OCI-LY1 (cell line): ENCODE measurements at regions not wholly inside any gene's neighbourhood (a gene's known extent, or its start where the extent isn't known, plus 50 kb on each side); places are given as distances from the start of the nearest gene placed in this dataset.

ENCODE experiments used
- H2AFZ ChIP-seq: fragments of 200-600 bp; sonication (generic), shearing (Covaris generic); 2 replicates; pipeline ENCODE4 v1.6.0; 2014; ENCODE audit warnings: antibody characterized with exemption, mild to moderate bottlenecking, low read length
- H3F3A ChIP-seq: fragments of 200-600 bp; sonication (generic), shearing (Covaris generic); 2 replicates; pipeline ENCODE4 v1.6.0; 2014; ENCODE audit warnings: mild to moderate bottlenecking, antibody characterized with exemption, low read length, moderate library complexity; ENCODE audit not compliant: insufficient read depth
- H3K27ac ChIP-seq: fragments of 200-600 bp; sonication (generic); 2 replicates; pipeline ENCODE4 v1.5.1; 2014; ENCODE audit warnings: low read length, mixed run types, mild to moderate bottlenecking, low read depth; ENCODE audit not compliant: poor library complexity, severe bottlenecking
- H3K27me3 ChIP-seq: fragments of 200-600 bp; sonication (generic); 2 replicates; pipeline ENCODE4 v1.6.0; 2014; ENCODE audit warnings: antibody characterized with exemption, mild to moderate bottlenecking, low read length, moderate library complexity; ENCODE audit not compliant: insufficient read depth
- H3K36me3 ChIP-seq: fragments of 200-600 bp; sonication (generic); 2 replicates; pipeline ENCODE4 v1.6.1; 2014; ENCODE audit warnings: mild to moderate bottlenecking, antibody characterized with exemption, low read length, moderate library complexity, mixed read lengths; ENCODE audit not compliant: insufficient read depth
- H3K4me1 ChIP-seq: fragments of 200-600 bp; sonication (generic); 2 replicates; pipeline ENCODE4 v1.5.1; 2014; ENCODE audit warnings: mild to moderate bottlenecking, low read length, moderate library complexity; ENCODE audit not compliant: insufficient read depth, severe bottlenecking
- H3K4me2 ChIP-seq: fragments of 200-600 bp; sonication (generic), shearing (Covaris generic); 2 replicates; pipeline ENCODE4 v1.6.1; 2014; ENCODE audit warnings: low read length
- H3K4me3 ChIP-seq: fragments of 200-600 bp; sonication (generic); 2 replicates; pipeline ENCODE4 v1.5.1; 2014; ENCODE audit warnings: low read length, low read depth, mild to moderate bottlenecking, mixed read lengths; ENCODE audit not compliant: poor library complexity, severe bottlenecking
- H3K79me2 ChIP-seq: fragments of 200-600 bp; shearing (Covaris generic); 2 replicates; pipeline ENCODE4 v1.6.1; 2016; ENCODE audit warnings: mixed run types, low read length, mixed read lengths; ENCODE audit not compliant: insufficient read depth
- H3K9ac ChIP-seq: fragments of 200-600 bp; sonication (generic), shearing (Covaris generic); 2 replicates; pipeline ENCODE4 v1.6.1; 2014; ENCODE audit warnings: mild to moderate bottlenecking, low read length, mixed read lengths
- H3K9me2 ChIP-seq: fragments of 200-600 bp; sonication (generic), shearing (Covaris generic); 2 replicates; pipeline ENCODE4 v1.6.1; 2014; ENCODE audit warnings: low read depth, mild to moderate bottlenecking, low read length, mixed read lengths
- H3K9me3 ChIP-seq: fragments of 200-600 bp; shearing (Covaris generic); 2 replicates; pipeline ENCODE4 v1.6.1; 2014; ENCODE audit warnings: low read length, mixed read lengths
- H4K20me1 ChIP-seq: fragments of 200-600 bp; sonication (generic), shearing (Covaris generic); 2 replicates; pipeline ENCODE4 v1.6.0; 2016; ENCODE audit warnings: mild to moderate bottlenecking, low read length; ENCODE audit not compliant: insufficient read depth
- EZH2 ChIP-seq: fragments of 200-600 bp; sonication (generic), shearing (Covaris generic); IDR thresholded peaks from 2 replicates; pipeline ENCODE4 v1.8.0; 2017; ENCODE audit warnings: borderline replicate concordance, mixed run types, mild to moderate bottlenecking, antibody characterized with exemption, low read length, moderate library complexity, mixed read lengths
- TF ChIP-seq, protein P1 (sequence below): fragments of 200-600 bp; sonication (generic), shearing (Covaris generic); IDR thresholded peaks from 2 replicates; pipeline ENCODE4 v1.5.1; 2017; ENCODE audit warnings: mild to moderate bottlenecking, antibody characterized with exemption, low read length, moderate library complexity, mixed read lengths

DNA sequence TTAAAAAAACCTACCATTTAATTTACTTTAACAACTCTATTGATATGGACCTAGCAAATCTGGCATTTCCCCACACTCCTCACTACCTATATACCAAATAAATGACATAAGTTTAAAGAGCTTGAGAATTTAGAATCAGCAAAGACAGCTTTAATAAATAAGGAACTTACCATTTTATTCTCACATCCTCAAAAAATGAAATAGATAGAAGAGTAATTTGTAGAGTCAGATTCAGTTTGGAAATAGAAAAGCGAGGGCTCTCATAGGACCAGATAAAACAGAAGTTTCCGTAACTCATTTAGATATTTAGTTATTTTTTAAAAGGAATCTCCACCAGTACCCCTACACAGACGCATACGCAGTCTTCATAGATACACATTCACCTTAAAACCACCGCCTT lies 117.9 kb downstream of the RGS2 start:
- Histone ChIP-seq H4K20me1 (no peaks in the 10 kb centered on the region), H3K4me1 (no peaks in the 10 kb centered on the region), H3K9ac (no peak overlapping the region), H2AFZ (no peak overlapping the region), H3K4me3 (no peak overlapping the region), H3K27ac (no peak overlapping the region), H3K9me2 (no peaks in the 10 kb centered on the region), H3K79me2 (no peaks in the 10 kb centered on the region), H3K4me2 (no peak overlapping the region), H3K9me3 (no peaks in the 10 kb centered on the region; the same call in 1 of the 2 replicates), H3K36me3 (no peaks in the 10 kb centered on the region), H3F3A (no peaks in the 10 kb centered on the region), H3K27me3 (no peaks in the 10 kb centered on the region)
- no peak for TF ChIP-seq EZH2
- TF ChIP-seq, protein P1, sequence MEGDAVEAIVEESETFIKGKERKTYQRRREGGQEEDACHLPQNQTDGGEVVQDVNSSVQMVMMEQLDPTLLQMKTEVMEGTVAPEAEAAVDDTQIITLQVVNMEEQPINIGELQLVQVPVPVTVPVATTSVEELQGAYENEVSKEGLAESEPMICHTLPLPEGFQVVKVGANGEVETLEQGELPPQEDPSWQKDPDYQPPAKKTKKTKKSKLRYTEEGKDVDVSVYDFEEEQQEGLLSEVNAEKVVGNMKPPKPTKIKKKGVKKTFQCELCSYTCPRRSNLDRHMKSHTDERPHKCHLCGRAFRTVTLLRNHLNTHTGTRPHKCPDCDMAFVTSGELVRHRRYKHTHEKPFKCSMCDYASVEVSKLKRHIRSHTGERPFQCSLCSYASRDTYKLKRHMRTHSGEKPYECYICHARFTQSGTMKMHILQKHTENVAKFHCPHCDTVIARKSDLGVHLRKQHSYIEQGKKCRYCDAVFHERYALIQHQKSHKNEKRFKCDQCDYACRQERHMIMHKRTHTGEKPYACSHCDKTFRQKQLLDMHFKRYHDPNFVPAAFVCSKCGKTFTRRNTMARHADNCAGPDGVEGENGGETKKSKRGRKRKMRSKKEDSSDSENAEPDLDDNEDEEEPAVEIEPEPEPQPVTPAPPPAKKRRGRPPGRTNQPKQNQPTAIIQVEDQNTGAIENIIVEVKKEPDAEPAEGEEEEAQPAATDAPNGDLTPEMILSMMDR = no peak

DNA sequence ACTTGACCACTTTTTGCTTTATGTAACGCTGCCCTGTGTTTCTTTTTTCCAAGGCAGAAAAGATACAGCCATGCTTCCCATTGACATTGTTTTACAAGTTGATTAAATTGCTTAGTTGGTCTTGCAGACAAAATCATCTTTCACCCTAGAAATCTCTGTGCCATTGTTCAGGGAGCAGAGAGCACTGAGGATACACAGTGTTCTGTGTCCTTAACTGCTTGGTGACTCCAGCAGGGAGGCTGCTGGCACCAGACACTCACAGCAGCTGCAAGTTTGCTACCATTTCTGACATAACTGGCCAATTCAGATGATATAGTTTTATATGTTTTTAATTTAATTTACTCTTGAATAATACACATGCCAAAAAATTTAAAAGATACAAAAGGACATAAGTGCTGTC lies 118.7 kb downstream of the RGS2 start:
- no peak overlapping the region for H3K4me3 ChIP-seq
- no peak for TF ChIP-seq EZH2
- TF ChIP-seq, protein P1 = no peak
- H3K9me2 ChIP-seq = no peaks in the 10 kb centered on the region
- no peak overlapping the region for H3K4me2 ChIP-seq
- H3K9ac ChIP-seq = no peak overlapping the region
- H3F3A ChIP-seq = no peaks in the 10 kb centered on the region
- no peaks in the 10 kb centered on the region for H3K4me1 ChIP-seq
- H2AFZ ChIP-seq = no peak overlapping the region
- H3K27ac ChIP-seq = no peak overlapping the region
- no peaks in the 10 kb centered on the region for H3K27me3 ChIP-seq
- no peaks in the 10 kb centered on the region; the same call in 1 of the 2 replicates for H3K9me3 ChIP-seq
- H3K36me3 ChIP-seq = no peaks in the 10 kb centered on the region
- no peaks in the 10 kb centered on the region for H4K20me1 ChIP-seq
- H3K79me2 ChIP-seq = no peaks in the 10 kb centered on the region

DNA sequence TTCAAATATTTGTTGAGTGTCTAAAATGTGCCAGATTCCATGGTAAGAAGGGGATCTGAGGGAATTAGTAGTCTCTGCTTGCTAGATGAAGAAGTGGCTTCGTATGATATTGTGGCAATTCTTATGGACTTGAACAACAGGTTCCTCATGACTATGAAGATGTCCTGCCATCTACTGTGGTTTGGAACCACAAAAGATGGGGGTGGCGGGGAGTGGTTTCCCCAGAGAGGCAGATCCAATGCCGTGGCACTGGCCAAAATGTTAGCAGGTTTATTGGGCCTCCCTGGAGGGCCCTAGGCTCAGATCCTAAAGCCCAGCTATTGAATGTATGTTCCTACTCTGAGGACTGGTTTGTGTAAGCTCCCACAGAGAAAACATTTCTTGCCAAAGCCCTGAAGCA lies 120.8 kb downstream of the RGS2 start:
- no peak overlapping the region for H3K27ac ChIP-seq
- no peaks in the 10 kb centered on the region for H3K27me3 ChIP-seq
- no peaks in the 10 kb centered on the region for H3F3A ChIP-seq
- no peaks in the 10 kb centered on the region for H3K36me3 ChIP-seq
- H3K4me1 ChIP-seq = no peaks in the 10 kb centered on the region
- no peaks in the 10 kb centered on the region for H4K20me1 ChIP-seq
- no peaks in the 10 kb centered on the region for H3K9me3 ChIP-seq
- TF ChIP-seq EZH2 = no peak
- TF ChIP-seq, protein P1 = no peak
- no peak overlapping the region for H3K4me3 ChIP-seq
- H3K4me2 ChIP-seq = no peak overlapping the region
- H3K9me2 ChIP-seq = no peaks in the 10 kb centered on the region
- H3K9ac ChIP-seq = no peak overlapping the region
- no peak overlapping the region for H2AFZ ChIP-seq
- no peaks in the 10 kb centered on the region for H3K79me2 ChIP-seq
